Retinal pigment epithelial cell (primary cell): ENCODE measurements at regions not wholly inside any gene's neighbourhood (a gene's known extent, or its start where the extent isn't known, plus 50 kb on each side); places are given as distances from the start of the nearest gene placed in this dataset.

Source experiments
- DNase-seq: peaks from one replicate; pipeline ENCODE4 v3.0.0-alpha.2; 2010; ENCODE audit warnings: low read depth
- H3K4me3 ChIP-seq: 2 replicates; pipeline ENCODE4 v1.5.1; 2011; ENCODE audit warnings: mild to moderate bottlenecking, low read length, control low read depth, moderate library complexity
- CTCF ChIP-seq: conservative IDR thresholded peaks from 2 replicates; pipeline ENCODE4 v1.5.1; 2011; ENCODE audit warnings: low read depth, low read length, control low read depth, inconsistent platforms

GRCh38 chr1:106080608-106081325 lies 975.7 kb upstream of the PRMT6 start:
- H3K4me3 ChIP-seq, result peak overlapping the region; percentile 37
- no peak for TF ChIP-seq CTCF
- DNase-seq, result no peak

DNA sequence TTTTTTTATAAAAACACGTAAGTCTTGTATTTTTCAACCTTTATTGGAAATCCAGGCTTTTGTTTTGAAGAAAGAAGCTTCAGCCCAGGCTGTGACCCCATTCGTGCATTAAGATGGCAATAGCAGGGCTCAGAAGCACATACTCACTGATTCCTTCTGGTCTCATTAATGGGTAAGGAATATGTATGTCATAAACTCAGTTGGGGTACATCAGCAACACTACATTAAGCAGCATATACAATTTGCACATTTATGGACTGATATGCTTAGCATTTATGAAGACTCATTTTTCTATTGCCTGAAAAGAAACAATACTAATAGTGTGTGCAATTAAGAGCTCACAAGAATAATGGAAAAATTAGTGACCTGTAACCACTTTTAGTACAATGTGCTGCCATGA lies 945.4 kb upstream of the PRMT6 start:
- H3K4me3 ChIP-seq, result no peak overlapping the region
- no peak for TF ChIP-seq CTCF
- DNase-seq, result no peak

GRCh38 chr1:106113851-106114250 lies 942.6 kb upstream of the PRMT6 start:
- no peak for TF ChIP-seq CTCF
- DNase-seq, result no peak
- no peak overlapping the region for H3K4me3 ChIP-seq

GRCh38 chr1:106120789-106121188 lies 935.7 kb upstream of the PRMT6 start:
- H3K4me3 ChIP-seq, result no peak overlapping the region
- TF ChIP-seq CTCF, result no peak
- no peak for DNase-seq

DNA sequence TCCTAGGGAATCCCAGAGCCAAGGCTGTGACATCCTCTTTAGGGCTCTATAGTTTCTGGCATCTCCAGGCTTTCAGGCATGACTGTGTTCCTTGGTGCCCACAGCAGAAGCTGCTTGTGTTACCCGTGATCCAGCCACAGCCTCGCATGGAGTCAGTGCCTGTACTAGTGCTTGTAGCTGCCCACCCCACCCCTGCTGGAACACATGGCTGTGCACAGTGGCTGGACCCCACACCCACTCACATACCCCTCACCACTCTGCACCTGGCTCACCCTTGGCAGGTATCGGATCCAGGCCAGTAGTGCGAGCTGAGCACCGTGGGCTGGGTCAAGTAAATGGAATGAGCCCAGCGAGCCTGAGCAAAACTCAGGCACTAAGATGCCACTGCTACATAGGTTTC lies 934.7 kb upstream of the PRMT6 start:
- DNase-seq, result no peak
- no peak for TF ChIP-seq CTCF
- no peak overlapping the region for H3K4me3 ChIP-seq

DNA sequence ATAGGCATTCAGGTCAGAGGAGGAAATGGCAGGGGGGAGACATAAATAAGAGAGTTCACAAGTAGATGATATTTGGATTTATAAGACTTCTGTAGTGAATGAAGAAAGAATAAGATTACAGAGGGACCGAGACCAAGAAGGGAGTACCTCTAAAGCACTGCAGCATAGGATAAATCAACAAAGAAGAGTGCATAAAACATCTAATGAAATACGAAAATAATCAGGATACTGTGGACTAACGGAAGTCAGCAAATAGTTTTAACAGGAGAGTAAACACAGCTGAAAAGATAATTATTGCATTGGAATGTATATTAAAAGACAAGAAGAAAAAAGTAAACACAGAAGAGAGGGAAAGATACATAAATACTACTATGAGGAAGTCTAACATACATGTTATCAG lies 921.9 kb upstream of the PRMT6 start:
- no peak for TF ChIP-seq CTCF
- DNase-seq, result no peak

DNA sequence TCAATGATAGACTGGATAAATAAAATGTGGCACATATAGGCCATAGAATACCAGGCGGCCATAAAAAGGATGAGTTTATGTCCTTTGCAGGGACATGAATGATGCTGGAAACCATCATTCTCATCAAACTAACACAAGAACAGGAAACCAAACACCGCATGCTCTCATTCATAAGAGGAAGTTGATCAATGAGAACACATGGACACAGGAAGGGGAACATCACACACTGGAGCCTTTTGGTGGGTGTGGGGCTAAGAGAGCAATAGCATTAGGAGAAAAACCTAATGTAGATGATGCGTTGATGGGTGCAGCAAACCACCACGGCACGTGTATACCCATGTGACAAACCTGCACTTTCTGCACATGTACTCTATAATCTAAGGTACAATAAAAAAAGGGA lies 883.4 kb upstream of the PRMT6 start:
- H3K4me3 ChIP-seq, result no peak overlapping the region
- DNase-seq, result no peak
- no peak for TF ChIP-seq CTCF

More for the DNA sequence above, 921.9 kb upstream of the PRMT6 start:
- no peak overlapping the region for H3K4me3 ChIP-seq
